NCI-H748 (cell line): ENCODE measurements at regions not wholly inside any gene's neighbourhood (a gene's known extent, or its start where the extent isn't known, plus 50 kb on each side); places are given as distances from the start of the nearest gene placed in this dataset.
"Not testable (repeated sequence)": the region's sequence is repeated elsewhere in the genome, so short reads cannot be mapped to it uniquely, and the experiment has no call there.

Experiments
- DNase-seq: peaks from one replicate; lab custom pipeline; 2025; ENCODE audit not compliant: unreplicated experiment; lab: John Stamatoyannopoulos, UW

DNA sequence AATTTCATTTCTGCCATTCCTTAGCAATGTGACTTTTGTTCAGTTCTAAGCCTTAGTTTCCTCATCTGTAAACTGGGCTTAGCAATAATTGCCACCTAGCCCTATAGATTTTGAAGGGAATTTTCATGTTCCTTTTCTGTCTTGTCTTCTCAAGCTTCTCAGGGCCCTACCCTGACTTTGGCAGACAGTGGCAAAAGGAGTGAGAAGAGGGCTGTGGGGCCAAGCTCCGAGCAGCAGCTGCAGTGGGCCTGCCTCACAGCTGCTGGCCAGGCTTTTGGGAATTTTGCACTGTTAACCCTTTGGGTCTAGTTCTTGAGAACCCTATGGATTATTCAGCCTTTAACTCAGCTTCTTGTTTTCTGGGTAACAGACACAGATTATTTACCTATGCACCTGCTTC lies 67.6 kb upstream of the IGSF1 start:
- DNase-seq = no peak

DNA sequence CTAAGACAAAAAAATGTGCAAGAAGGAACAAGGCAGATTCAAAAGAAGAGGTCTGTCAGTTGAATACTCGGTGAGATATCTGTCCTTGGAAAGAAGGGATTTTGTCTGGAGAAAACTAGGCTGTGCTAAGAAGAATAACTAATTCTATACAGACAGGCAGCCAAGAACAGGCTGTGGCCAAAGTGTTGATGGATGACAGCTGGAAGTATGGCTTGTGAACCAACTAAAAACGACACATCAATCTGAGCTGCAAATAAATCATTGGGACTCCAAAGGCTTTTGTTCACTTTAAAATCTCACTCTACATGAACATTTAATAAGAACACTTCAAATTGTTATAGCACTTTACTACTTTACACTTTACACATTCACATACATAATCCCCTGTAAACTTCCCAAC lies 70.5 kb upstream of the IGSF1 start:
- no peak for DNase-seq

DNA sequence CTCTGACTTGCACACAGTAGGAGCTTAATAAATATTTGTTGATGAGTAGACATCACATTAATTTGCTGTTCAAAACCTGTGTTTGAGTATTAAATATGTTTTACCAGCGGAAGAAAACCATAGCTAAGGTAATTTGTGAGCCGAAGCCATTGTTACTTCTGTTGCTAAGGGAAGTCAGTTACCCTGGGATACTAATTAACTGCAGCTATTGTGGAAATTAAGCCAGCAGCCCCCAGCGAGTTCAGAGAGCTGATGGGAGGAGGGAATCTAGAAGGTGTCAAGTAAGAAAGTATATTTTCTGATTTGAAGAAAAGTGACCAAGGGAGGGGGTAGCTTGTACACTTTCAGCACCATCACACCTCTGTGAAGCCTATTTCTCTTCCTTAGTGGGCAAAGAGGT lies 76.7 kb upstream of the IGSF1 start:
- peak; percentile 71 for DNase-seq

DNA sequence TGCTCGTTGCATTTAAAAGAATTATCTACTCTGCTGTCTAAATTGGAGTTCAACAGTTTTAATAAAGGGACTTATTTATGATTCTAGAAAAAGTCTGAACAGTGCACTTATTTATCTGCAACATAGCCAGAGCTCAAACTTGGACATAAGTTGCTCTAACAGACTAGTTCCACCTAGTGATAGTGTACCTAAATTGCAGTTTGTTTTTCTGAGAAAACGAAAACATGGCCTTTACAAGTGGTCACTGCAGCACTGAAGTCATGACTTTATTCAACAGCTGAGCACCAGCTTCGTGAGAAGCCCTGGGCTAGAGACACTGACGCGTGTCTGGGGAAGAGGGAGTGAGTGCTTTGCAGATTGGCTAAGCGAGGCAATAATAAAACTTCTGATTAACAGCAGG lies 77.3 kb upstream of the IGSF1 start:
- DNase-seq = peak; percentile 43

DNA sequence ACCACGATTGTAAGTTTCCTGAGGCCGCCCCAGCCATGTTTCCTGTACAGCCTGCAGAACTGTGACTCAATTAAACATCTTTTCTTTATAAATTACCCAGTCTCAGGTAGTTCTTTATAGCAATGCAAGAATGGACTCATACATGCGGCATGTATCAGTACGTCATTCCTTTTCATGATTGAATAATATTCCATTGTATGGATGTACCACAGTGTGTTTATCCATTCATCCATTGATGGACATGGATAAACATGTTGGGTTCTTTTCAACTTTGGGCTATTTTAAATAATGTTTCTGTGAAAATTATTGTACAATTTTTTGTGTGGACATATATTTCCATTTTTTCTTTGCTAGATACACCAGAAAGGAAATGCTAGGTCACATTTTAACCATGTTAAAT lies 99.2 kb upstream of the IGSF1 start:
- no peak for DNase-seq

DNA sequence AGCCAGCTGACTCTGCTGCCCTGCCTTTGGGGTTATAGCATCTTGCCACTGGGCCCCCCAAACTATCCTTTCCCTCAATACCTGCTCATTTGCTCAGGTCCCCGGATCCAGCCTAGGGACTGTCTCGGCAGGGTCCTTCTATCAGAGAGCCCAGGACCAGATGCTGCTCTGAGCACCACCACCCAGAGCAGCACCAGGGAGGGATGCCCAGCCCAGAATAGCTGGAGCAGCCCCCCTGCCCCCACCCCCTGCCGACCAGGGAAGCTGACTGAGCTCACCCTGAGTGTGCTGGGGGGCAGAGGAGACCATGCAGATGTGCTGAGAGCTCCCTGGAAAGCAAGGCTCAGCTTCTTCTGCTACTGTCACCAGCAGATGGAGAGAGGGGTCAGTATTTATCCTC lies 103.6 kb upstream of the IGSF1 start:
- DNase-seq = no peak

DNA sequence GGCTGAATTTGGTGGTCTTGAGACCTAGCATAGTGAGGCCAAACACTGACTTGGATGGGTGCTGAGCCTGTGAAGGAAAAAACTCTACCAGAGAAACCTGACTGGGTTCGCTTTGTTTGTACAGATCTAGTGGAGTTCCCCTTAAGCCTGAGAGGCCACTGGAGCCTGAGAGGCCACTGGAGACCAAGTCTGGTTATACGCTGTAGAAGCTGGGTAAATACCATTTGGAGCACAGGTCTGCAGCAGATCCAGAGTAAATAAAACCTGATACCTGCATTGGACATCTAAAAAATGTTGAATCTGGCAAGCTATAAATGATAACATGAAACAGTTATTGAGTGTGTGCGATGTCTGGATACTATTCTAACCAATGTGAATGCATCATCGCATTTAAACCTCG lies 104.3 kb upstream of the IGSF1 start:
- DNase-seq = no peak

DNA sequence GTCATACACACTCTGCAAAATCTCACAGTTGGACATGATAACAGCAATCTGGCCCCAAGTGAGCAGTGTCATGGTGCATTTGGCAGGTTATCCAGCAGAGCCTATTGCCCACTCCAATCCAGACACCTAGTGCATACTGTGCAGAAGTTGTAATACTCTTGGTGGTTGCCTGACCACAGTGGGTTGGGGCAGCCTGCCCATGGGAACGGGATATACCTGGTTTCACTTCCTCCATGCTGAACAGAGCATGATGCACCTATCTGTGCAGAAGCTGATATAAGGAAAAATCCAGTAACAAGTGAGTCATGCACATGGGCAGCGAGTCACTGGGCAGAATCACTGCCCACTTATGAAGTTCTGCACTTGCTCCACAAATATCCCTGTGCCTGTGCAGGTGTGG lies 105.3 kb upstream of the IGSF1 start:
- no peak for DNase-seq

DNA sequence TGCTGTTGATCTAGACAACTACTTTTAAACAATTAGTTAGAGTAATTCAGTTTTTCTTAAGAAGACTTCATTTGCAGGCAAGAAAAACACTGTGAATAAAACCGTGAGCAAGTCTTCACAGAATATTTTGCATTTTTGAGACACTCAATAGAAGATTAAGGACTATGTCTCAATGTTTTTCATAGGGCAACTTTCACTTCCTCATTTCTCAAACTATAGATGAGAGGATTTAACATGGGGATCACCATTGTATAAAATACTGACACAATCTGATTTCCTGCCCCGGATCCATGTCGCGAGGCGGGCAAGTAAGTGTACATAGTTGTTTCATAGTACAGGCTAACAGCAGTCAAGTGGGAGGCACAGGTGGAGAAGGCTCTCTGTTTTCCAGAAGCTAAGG lies 108.8 kb upstream of the IGSF1 start:
- DNase-seq = no peak

DNA sequence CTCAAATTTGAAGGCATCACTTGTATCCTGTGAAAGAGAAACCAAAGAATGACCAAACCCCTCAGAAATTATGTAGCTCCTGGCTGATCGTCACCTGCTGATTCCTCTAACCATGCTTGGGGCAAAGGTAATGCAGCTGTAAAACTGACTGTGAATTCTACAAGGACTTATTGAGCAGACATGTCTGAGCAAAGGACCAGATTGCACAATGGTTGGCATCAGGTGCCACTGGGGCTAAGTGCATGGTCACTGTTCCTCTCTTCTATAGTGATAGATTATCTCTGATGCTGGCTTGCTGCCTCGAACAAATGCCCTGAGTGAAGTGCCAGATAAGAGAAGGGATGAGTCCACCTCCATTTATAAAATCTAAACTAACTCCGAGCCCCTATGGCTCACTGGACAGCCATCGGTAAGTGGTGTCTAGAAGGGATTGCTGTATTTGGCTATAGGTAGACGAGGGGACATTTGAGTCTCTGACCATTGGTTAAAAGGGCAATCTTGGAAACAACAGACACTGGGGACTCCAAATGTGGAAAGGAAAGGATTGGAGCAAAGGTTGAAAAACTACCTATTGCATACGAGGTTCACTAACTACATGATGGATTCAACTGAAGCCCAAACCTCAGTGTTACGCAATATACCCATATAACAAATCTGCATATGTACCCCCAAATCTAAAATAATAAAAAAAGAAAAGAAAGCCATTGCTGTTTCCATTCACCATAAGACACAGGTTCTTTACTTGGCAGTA lies 110.7 kb upstream of the IGSF1 start:
- DNase-seq = no peak

DNA sequence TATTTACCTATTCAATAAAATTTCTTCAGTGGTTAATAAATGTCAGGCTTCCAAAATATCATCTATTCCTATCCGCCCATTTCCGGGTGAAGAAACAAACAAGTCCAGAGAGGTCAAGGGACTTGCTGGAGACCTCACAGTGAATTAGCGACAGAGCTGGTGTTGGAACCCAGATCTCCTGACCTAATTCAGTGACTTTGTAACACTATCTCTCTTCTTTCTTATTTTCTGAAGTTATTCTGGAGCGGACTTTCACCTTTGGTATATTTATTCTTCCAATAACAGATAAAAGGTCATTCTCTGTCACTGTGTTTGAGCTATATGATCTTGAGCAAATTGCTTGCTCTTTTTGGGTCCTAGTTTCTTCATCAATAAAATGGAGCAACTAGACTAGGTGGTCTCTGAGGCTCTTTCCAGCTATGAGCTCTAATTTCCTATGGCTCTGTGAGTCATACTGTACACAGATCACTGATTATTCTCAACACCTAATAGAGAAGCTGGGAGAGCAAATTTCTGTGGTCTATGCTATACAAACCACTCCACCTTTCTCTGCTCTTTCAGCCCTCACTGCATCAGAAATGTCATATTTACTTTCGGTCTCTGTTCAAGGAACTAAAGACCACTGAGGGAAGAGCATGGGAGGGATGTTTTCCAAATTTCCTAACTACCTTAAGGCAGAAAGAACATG lies 113.2 kb upstream of the IGSF1 start:
- DNase-seq = no peak

DNA sequence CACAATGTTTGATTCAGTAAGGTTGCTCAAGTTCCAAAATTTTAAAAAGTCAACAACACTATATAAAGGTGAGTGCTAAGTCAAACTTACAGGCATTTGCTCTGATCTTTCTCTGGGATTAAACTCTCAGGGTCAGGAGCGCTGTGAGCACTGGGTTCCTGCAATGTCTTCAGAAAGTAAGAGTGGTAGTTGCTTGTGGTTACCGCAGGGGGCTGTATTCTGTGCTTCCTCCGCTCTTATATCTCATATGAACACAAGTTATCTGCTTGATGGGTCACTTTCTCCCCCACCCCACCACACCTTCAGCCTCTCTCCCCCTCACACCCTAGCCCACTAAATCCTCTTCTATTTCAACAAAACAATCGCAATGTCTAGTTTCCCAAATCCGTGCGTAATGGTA lies 116.4 kb upstream of the IGSF1 start:
- no peak for DNase-seq

DNA sequence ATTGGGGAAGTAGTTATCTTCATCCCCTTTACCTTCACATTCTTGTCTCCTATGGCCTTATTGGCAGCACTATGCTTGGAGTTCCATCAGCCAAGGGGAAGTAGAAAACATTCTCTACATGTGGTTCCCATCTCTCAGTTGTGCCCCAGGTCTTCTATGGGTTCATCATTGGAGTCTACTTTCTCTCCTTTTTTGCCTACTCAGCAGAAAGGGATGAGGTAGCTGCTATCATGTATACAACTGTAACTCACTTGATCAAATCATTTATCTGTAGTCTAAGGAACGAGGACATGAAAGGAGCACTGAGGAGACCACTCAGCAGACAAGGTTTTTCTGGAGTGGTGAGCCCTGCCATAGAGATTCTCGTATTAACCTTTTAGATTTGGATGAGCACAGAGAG lies 119.0 kb upstream of the OR13H1 start:
- no peak for DNase-seq

DNA sequence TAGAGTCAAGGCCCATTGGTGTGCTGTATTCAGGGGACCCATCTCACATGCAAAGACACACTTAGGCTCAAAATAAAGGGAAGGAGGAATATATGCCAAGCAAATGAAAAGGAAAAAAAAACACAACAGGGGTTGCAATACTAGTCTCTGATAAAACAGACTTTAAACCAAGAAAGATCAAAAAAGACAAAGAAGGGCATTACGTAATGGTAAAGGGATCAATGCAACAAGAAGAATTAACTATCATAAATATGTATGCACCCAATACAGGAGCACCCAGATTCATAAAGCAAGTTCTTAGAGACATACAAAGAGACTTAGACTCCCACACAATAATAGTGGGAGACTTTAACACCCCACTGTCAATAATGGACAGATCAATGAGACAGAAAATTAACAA lies 113.4 kb upstream of the OR13H1 start:
- not testable (repeated sequence) for DNase-seq

DNA sequence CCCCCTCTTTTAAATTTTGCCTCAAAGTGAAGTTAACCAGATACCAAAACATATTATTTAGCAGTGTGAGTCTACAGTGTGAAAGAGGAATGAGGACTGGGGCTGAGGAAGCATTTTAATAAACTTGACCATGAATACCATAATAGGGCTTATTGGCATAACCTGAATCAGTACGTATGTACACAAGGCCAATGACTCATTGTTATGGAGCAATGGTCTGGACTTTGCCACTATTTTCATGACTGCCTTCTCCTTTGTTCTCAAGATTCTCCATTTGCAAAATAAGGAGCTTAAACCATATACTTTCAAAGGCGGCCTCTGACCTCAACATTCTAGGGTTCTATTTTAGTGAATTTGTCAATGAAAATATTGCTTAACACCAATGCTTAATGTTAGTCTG lies 102.8 kb upstream of the OR13H1 start:
- no peak for DNase-seq

DNA sequence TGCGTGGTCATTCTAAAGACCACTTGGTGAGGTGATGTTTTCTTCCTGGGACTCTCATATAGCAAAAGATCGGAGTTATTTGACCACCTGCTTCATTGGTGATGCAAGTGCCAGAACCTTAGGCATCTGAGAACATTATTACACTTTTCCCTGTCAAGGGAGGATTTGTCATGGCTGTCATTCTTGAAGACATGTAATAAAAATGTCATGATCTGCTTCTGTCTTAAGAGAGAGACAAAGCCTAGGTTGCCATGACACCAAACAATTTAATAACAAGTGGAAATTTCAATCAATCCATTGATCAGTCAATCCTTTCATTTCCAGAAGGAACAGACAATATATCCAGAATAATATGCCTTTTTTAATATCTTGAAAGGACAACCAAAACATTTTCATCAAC lies 97.9 kb upstream of the OR13H1 start:
- DNase-seq = no peak

DNA sequence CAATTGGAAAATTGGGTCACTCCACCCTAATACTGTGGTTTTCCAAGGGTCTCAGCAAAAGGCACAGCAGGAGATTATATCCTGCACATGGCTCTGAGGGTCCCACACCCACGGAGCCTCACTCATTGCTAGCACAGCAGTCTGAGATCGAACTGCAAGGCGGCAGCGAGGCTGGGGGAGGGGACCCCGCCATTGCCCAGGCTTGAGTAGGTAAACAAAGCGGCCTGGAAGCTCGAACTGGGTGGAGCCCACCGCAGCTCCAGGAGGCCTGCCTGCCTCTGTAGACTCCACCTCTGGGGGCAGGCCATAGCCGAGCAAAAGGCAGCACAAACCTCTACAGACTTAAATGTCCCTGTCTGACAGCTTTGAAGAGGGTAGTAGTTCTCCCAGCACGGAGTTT lies 82.0 kb upstream of the OR13H1 start:
- not testable (repeated sequence) for DNase-seq

DNA sequence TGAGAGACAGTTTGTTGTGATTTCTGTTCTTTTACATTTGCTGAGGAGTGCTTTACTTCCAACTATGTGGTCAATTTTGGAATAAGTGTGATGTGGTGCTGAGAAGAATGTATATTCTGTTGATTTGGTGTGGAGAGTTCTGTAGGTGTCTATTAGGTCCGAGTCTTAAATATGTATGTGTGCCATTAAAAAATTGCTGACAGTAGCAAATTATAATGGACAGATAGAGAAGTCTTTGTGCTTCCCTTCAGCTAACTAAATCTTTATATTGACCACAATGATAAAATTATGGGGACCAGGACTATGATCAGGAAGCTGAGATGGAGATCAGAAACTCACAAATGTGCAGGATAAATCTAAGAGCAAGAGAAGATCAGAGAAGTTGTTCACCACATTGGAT lies 70.1 kb upstream of the OR13H1 start:
- not testable (repeated sequence) for DNase-seq

DNA sequence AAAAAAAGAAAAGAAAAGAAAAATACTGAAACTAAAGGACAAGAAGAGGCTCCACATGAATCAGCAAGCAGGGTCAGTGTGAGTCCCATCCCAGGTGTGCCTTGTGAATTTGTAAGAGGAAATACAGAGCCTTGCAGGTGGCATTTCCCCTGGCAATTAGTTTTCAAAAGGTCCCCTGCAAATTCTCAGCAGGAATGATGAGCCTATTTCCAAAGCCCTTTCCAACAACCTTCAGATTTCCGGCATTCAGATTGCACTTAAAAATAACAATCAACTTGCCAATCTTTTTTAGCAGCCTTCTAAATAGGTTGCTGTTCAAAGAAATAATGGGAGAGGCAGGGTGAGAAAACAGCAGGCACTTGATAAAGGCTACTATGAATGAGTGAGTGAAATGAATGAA lies 66.4 kb upstream of the OR13H1 start:
- DNase-seq = peak; percentile 78
